SK-N-SH treated with all-trans-retinoic acid at 6 μM for 48 hours (cell line): ENCODE measurements at regions not wholly inside any gene's neighbourhood (a gene's known extent, or its start where the extent isn't known, plus 50 kb on each side); places are given as distances from the start of the nearest gene placed in this dataset.

ENCODE experiments used
- BACH2 ChIP-seq: fragments of 250-450 bp; sonication (Bioruptor Pico); IDR thresholded peaks from 2 replicates; pipeline ENCODE4 v1.9.0; 2021; ENCODE audit warnings: mild to moderate bottlenecking, borderline replicate concordance
- CSDC2 ChIP-seq: fragments of 250-450 bp; sonication (Bioruptor Pico); IDR thresholded peaks from 2 replicates; pipeline ENCODE4 v1.5.0; 2020; ENCODE audit warnings: mild to moderate bottlenecking, moderate library complexity
- ISL1 ChIP-seq: fragments of 250-450 bp; sonication (Bioruptor Pico); IDR thresholded peaks from 2 replicates; pipeline ENCODE4 v2.1.2; 2022; ENCODE audit warnings: mild to moderate bottlenecking, moderate library complexity
- PATZ1 ChIP-seq: fragments of 250-450 bp; sonication (Bioruptor Pico); IDR thresholded peaks from 2 replicates; pipeline ENCODE4 v1.8.0; 2020; ENCODE audit warnings: mild to moderate bottlenecking, moderate library complexity, borderline replicate concordance
- RARB ChIP-seq: fragments of 250-450 bp; sonication (Bioruptor Pico); IDR thresholded peaks from 2 replicates; pipeline ENCODE4 v1.8.0; 2021; ENCODE audit warnings: mild to moderate bottlenecking, moderate library complexity
- TOX ChIP-seq: fragments of 250-450 bp; sonication (Bioruptor Pico); IDR thresholded peaks from 2 replicates; pipeline ENCODE4 v1.8.0; 2021; ENCODE audit warnings: mild to moderate bottlenecking, moderate library complexity, borderline replicate concordance
- ZC3H10 ChIP-seq: fragments of 250-450 bp; sonication (Bioruptor Pico); IDR thresholded peaks from 2 replicates; pipeline ENCODE4 v1.5.1; 2021; ENCODE audit warnings: mild to moderate bottlenecking, moderate library complexity
- ZFP3 ChIP-seq: fragments of 250-450 bp; sonication (Bioruptor Pico); IDR thresholded peaks from 2 replicates; pipeline ENCODE4 v1.5.0; 2020; ENCODE audit warnings: mild to moderate bottlenecking, moderate library complexity
- ZFP30 ChIP-seq: fragments of 450-650 bp; formaldehyde crosslinking; IDR thresholded peaks from 2 replicates; pipeline ENCODE4 v1.5.0; 2022; ENCODE audit warnings: mild to moderate bottlenecking, moderate library complexity
- ZNF70 ChIP-seq: fragments of 450-650 bp; formaldehyde crosslinking; IDR thresholded peaks from 2 replicates; pipeline ENCODE4 v1.5.0; 2020; ENCODE audit warnings: mild to moderate bottlenecking, moderate library complexity
- ZNF8 ChIP-seq: fragments of 450-650 bp; formaldehyde crosslinking; IDR thresholded peaks from 2 replicates; pipeline ENCODE4 v1.5.0; 2020; ENCODE audit warnings: mild to moderate bottlenecking, moderate library complexity
- TF ChIP-seq, protein P1 (sequence below): fragments of 250-450 bp; sonication (Bioruptor Pico); IDR thresholded peaks from 2 replicates; pipeline ENCODE4 v1.5.1; 2020; ENCODE audit warnings: low read depth, mild to moderate bottlenecking, moderate library complexity

GRCh38 chr1:71294178-71294577 is 213.3 kb upstream of the ZRANB2 start:
- TF ChIP-seq, protein P1, sequence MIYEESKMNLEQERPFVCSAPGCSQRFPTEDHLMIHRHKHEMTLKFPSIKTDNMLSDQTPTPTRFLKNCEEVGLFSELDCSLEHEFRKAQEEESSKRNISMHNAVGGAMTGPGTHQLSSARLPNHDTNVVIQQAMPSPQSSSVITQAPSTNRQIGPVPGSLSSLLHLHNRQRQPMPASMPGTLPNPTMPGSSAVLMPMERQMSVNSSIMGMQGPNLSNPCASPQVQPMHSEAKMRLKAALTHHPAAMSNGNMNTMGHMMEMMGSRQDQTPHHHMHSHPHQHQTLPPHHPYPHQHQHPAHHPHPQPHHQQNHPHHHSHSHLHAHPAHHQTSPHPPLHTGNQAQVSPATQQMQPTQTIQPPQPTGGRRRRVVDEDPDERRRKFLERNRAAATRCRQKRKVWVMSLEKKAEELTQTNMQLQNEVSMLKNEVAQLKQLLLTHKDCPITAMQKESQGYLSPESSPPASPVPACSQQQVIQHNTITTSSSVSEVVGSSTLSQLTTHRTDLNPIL (CRISPR knock-in tag) = no peak
- TF ChIP-seq ZFP30 (CRISPR knock-in tag) (no peak), BACH2 (CRISPR knock-in tag) (no peak), PATZ1 (CRISPR knock-in tag) (no peak), CSDC2 (CRISPR knock-in tag) (no peak), ZNF8 (CRISPR knock-in tag) (no peak), TOX (no peak), ISL1 (CRISPR knock-in tag) (no peak), ZFP3 (CRISPR knock-in tag) (no peak), ZNF70 (CRISPR knock-in tag) (no peak), RARB (no peak), ZC3H10 (CRISPR knock-in tag) (no peak)
